ENCODE measurements at regions not wholly inside any gene's neighbourhood (a gene's known extent, or its start where the extent isn't known, plus 50 kb on each side); places are given as distances from the start of the nearest gene placed in this dataset.

- TF ChIP-seq POLR2AphosphoS5 (IDR thresholded peaks at IDR 0.05), result no peak
- TF ChIP-seq, protein P1, sequence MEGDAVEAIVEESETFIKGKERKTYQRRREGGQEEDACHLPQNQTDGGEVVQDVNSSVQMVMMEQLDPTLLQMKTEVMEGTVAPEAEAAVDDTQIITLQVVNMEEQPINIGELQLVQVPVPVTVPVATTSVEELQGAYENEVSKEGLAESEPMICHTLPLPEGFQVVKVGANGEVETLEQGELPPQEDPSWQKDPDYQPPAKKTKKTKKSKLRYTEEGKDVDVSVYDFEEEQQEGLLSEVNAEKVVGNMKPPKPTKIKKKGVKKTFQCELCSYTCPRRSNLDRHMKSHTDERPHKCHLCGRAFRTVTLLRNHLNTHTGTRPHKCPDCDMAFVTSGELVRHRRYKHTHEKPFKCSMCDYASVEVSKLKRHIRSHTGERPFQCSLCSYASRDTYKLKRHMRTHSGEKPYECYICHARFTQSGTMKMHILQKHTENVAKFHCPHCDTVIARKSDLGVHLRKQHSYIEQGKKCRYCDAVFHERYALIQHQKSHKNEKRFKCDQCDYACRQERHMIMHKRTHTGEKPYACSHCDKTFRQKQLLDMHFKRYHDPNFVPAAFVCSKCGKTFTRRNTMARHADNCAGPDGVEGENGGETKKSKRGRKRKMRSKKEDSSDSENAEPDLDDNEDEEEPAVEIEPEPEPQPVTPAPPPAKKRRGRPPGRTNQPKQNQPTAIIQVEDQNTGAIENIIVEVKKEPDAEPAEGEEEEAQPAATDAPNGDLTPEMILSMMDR (IDR thresholded peaks at IDR 0.05; ENCODE audit: poor library complexity, severe bottlenecking), result no peak
- TF ChIP-seq RAD21 (conservative IDR thresholded peaks at IDR 0.05), result no peak
Measured at GRCh38 chr17:69809331-69809730, 265.7 kb upstream of the KCNJ16 start.
